OCI-LY1 (cell line): ENCODE measurements at regions not wholly inside any gene's neighbourhood (a gene's known extent, or its start where the extent isn't known, plus 50 kb on each side); places are given as distances from the start of the nearest gene placed in this dataset.

ENCODE experiments used
- H2AFZ ChIP-seq: fragments of 200-600 bp; sonication (generic), shearing (Covaris generic); 2 replicates; pipeline ENCODE4 v1.6.0; 2014; ENCODE audit warnings: antibody characterized with exemption, mild to moderate bottlenecking, low read length
- H3F3A ChIP-seq: fragments of 200-600 bp; sonication (generic), shearing (Covaris generic); 2 replicates; pipeline ENCODE4 v1.6.0; 2014; ENCODE audit warnings: mild to moderate bottlenecking, antibody characterized with exemption, low read length, moderate library complexity; ENCODE audit not compliant: insufficient read depth
- H3K27ac ChIP-seq: fragments of 200-600 bp; sonication (generic); 2 replicates; pipeline ENCODE4 v1.5.1; 2014; ENCODE audit warnings: low read length, mixed run types, mild to moderate bottlenecking, low read depth; ENCODE audit not compliant: poor library complexity, severe bottlenecking
- H3K27me3 ChIP-seq: fragments of 200-600 bp; sonication (generic); 2 replicates; pipeline ENCODE4 v1.6.0; 2014; ENCODE audit warnings: antibody characterized with exemption, mild to moderate bottlenecking, low read length, moderate library complexity; ENCODE audit not compliant: insufficient read depth
- H3K36me3 ChIP-seq: fragments of 200-600 bp; sonication (generic); 2 replicates; pipeline ENCODE4 v1.6.1; 2014; ENCODE audit warnings: mild to moderate bottlenecking, antibody characterized with exemption, low read length, moderate library complexity, mixed read lengths; ENCODE audit not compliant: insufficient read depth
- H3K4me1 ChIP-seq: fragments of 200-600 bp; sonication (generic); 2 replicates; pipeline ENCODE4 v1.5.1; 2014; ENCODE audit warnings: mild to moderate bottlenecking, low read length, moderate library complexity; ENCODE audit not compliant: insufficient read depth, severe bottlenecking
- H3K4me2 ChIP-seq: fragments of 200-600 bp; sonication (generic), shearing (Covaris generic); 2 replicates; pipeline ENCODE4 v1.6.1; 2014; ENCODE audit warnings: low read length
- H3K4me3 ChIP-seq: fragments of 200-600 bp; sonication (generic); 2 replicates; pipeline ENCODE4 v1.5.1; 2014; ENCODE audit warnings: low read length, low read depth, mild to moderate bottlenecking, mixed read lengths; ENCODE audit not compliant: poor library complexity, severe bottlenecking
- H3K79me2 ChIP-seq: fragments of 200-600 bp; shearing (Covaris generic); 2 replicates; pipeline ENCODE4 v1.6.1; 2016; ENCODE audit warnings: mixed run types, low read length, mixed read lengths; ENCODE audit not compliant: insufficient read depth
- H3K9ac ChIP-seq: fragments of 200-600 bp; sonication (generic), shearing (Covaris generic); 2 replicates; pipeline ENCODE4 v1.6.1; 2014; ENCODE audit warnings: mild to moderate bottlenecking, low read length, mixed read lengths
- H3K9me2 ChIP-seq: fragments of 200-600 bp; sonication (generic), shearing (Covaris generic); 2 replicates; pipeline ENCODE4 v1.6.1; 2014; ENCODE audit warnings: low read depth, mild to moderate bottlenecking, low read length, mixed read lengths
- H3K9me3 ChIP-seq: fragments of 200-600 bp; shearing (Covaris generic); 2 replicates; pipeline ENCODE4 v1.6.1; 2014; ENCODE audit warnings: low read length, mixed read lengths
- H4K20me1 ChIP-seq: fragments of 200-600 bp; sonication (generic), shearing (Covaris generic); 2 replicates; pipeline ENCODE4 v1.6.0; 2016; ENCODE audit warnings: mild to moderate bottlenecking, low read length; ENCODE audit not compliant: insufficient read depth
- EZH2 ChIP-seq: fragments of 200-600 bp; sonication (generic), shearing (Covaris generic); IDR thresholded peaks from 2 replicates; pipeline ENCODE4 v1.8.0; 2017; ENCODE audit warnings: borderline replicate concordance, mixed run types, mild to moderate bottlenecking, antibody characterized with exemption, low read length, moderate library complexity, mixed read lengths
- TF ChIP-seq, protein P1 (sequence below): fragments of 200-600 bp; sonication (generic), shearing (Covaris generic); IDR thresholded peaks from 2 replicates; pipeline ENCODE4 v1.5.1; 2017; ENCODE audit warnings: mild to moderate bottlenecking, antibody characterized with exemption, low read length, moderate library complexity, mixed read lengths

DNA sequence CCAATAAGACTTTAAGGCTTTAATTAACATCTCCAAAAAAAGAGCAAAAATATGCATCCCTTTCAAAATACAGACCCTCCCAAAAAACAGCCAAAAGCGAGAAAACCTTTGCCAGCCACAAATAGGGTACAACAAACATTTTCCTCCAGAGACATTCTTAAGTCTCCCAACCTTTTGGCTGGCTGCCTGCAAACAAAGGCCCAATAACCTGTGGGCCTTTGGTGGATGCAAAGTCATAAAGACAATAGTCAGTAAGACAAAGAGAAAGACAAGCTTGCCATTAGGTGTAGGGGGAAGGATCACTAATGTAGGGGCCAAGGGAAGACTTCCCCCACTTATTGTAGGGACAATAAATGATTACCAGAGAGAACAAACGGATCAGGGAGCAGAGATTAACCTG is 215.5 kb upstream of the ZFP42 start:
- TF ChIP-seq, protein P1, sequence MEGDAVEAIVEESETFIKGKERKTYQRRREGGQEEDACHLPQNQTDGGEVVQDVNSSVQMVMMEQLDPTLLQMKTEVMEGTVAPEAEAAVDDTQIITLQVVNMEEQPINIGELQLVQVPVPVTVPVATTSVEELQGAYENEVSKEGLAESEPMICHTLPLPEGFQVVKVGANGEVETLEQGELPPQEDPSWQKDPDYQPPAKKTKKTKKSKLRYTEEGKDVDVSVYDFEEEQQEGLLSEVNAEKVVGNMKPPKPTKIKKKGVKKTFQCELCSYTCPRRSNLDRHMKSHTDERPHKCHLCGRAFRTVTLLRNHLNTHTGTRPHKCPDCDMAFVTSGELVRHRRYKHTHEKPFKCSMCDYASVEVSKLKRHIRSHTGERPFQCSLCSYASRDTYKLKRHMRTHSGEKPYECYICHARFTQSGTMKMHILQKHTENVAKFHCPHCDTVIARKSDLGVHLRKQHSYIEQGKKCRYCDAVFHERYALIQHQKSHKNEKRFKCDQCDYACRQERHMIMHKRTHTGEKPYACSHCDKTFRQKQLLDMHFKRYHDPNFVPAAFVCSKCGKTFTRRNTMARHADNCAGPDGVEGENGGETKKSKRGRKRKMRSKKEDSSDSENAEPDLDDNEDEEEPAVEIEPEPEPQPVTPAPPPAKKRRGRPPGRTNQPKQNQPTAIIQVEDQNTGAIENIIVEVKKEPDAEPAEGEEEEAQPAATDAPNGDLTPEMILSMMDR: no peak
- no peak for TF ChIP-seq EZH2
- no peaks in the 10 kb centered on the region for H3K79me2 ChIP-seq
- no peak overlapping the region for H3K9ac ChIP-seq
- H3K36me3 ChIP-seq: no peaks in the 10 kb centered on the region
- H3K4me1 ChIP-seq: no peaks in the 10 kb centered on the region
- H3K4me2 ChIP-seq: no peak overlapping the region
- H3K27ac ChIP-seq: no peak overlapping the region
- H3K9me3 ChIP-seq: no peaks in the 10 kb centered on the region
- H3K4me3 ChIP-seq: no peak overlapping the region
- no peaks in the 10 kb centered on the region for H3K27me3 ChIP-seq
- H4K20me1 ChIP-seq: no peaks in the 10 kb centered on the region
- no peaks in the 10 kb centered on the region for H3K9me2 ChIP-seq
- no peaks in the 10 kb centered on the region for H3F3A ChIP-seq
- no peak overlapping the region for H2AFZ ChIP-seq

- Histone ChIP-seq H3K4me3 (no peak overlapping the region), H3K36me3 (no peaks in the 10 kb centered on the region), H3F3A (no peaks in the 10 kb centered on the region), H3K4me1 (no peaks in the 10 kb centered on the region), H4K20me1 (no peaks in the 10 kb centered on the region), H2AFZ (no peak overlapping the region), H3K9ac (no peak overlapping the region), H3K9me2 (no peaks in the 10 kb centered on the region), H3K9me3 (no peaks in the 10 kb centered on the region), H3K27ac (no peak overlapping the region), H3K79me2 (no peaks in the 10 kb centered on the region), H3K27me3 (no peaks in the 10 kb centered on the region), H3K4me2 (no peak overlapping the region)
- TF ChIP-seq EZH2: no peak
- TF ChIP-seq, protein P1: no peak
Measured at GRCh38 chr4:187782286-187782824, 213.2 kb upstream of the ZFP42 start.

GRCh38 chr4:187786190-187786589 is 209.4 kb upstream of the ZFP42 start:
- no peak overlapping the region for H3K4me3 ChIP-seq
- H4K20me1 ChIP-seq: no peaks in the 10 kb centered on the region
- no peaks in the 10 kb centered on the region for H3K36me3 ChIP-seq
- TF ChIP-seq, protein P1: no peak
- no peak for TF ChIP-seq EZH2
- no peaks in the 10 kb centered on the region for H3K4me1 ChIP-seq
- no peak overlapping the region for H2AFZ ChIP-seq
- H3K4me2 ChIP-seq: no peak overlapping the region
- no peaks in the 10 kb centered on the region for H3F3A ChIP-seq
- no peak overlapping the region for H3K9ac ChIP-seq
- H3K9me2 ChIP-seq: no peaks in the 10 kb centered on the region
- peaks cover 13% of the 10 kb centered on the region for H3K9me3 ChIP-seq
- no peak overlapping the region for H3K27ac ChIP-seq
- no peaks in the 10 kb centered on the region for H3K79me2 ChIP-seq
- no peaks in the 10 kb centered on the region for H3K27me3 ChIP-seq
